ENCODE measurements at regions not wholly inside any gene's neighbourhood (a gene's known extent, or its start where the extent isn't known, plus 50 kb on each side); places are given as distances from the start of the nearest gene placed in this dataset.
A peak's percentile ranks its signal among the peaks of the same experiment; 100 is the strongest.

- DNase-seq: no peak
These were observed 193.2 kb downstream of the IRS2 start for GRCh38 chr13:109593230-109593629.

DNA sequence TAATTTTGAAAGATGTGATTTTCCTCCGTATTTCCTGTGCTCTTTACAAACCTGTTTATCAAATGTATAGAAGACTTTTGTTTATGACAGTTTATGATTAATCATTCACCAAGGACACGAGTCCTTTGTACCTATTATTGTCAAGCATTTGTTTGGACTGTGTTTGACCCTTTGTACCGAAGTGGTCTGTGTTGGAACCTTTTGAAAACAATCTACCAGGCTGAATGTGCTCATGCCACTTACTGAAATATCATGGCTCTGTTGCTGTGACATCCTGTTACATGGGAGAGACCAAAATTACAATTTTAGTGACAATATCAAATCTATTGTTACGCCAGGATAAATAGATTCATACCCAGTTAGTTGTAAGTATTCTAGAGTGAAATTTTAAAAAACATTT, 193.6 kb downstream of the IRS2 start:
- DNase-seq: no peak

- no peak for DNase-seq
These were observed 198.7 kb downstream of the IRS2 start for GRCh38 chr13:109587689-109588088.

DNA sequence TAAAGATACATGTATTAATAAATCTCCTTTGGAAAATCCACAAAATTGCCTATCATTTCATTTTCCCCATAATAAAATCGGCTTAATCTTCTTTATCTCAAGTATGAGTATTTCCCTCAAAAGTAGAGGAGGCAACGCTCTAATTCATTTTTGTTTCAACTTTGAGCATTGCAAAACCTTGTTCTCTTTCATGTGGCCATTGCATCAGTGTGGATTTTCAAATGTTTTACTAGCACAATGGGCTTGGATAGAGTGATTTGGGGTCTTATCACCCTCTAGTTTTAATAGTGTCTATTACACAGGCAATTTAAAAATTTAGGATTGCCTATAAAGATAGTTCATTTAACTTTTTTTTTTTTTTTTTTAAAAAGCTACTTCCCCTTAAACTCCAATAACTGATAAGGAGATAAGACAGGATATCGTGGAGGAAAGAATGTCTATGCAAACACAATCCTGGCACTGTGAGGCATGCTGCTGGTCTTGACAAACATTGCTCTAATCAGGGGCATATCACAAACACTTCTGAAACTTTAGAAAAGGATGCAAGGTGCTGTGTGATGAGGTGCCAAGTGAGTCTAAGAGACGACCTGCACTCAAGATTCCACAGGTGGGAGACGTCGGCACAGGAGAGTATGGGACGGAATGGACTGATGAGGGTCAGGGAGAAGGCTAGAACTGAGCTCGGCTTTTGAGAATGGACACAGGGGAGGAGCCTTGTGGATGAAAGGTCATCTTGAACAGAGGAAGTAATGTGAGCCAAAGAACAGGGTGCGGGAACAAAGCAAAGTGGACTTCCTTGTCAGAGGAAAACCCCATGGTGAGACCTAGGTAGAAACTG, 199.7 kb downstream of the IRS2 start:
- no peak for DNase-seq

DNA sequence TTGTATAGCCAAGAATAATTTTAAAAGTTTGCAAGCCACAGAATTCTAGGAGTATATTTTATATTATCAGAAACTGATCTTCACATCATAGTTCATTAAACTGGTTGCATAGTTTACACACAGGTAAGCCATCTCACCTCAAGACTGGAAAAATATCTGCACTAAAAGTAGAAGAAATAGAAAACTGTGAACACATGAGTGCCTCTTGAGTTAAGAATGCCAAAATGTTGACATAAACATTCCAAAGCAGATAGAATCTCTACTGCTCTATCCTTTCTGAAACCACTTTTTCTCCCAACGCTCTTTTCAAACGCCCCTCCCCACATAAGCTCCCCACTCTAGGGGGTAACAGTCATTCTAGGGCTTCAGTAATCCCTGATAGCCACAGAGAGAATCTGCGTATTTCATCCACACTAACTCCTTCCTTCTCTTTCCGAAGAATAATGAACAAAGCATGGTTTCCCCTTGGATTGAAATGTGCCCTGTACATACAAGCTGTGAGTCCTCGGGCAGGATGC, 201.5 kb downstream of the IRS2 start:
- DNase-seq: no peak

DNA sequence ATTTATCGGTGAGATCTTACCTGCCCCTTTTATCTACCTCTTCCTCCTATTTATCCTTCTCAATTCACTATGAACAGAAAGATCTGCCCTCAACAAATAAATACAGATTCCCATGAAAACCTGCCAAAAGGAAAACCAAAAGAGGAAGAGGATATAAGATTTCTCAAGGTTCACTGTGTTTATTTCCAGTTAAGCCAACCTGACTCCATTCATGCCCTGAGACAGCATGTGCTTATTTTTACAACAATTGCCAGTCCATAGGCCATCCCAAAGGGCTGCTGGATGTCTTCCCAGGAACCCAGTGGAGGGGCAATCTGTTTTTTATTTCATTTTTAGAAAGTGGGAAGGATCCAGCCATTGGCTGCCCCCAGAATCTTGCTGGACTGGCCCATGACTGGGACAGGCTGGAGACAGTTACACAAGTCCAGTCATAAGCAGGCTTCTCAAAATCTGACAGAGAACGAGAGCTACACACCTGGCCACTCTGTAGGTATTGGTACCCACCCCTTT, 209.1 kb downstream of the IRS2 start:
- DNase-seq: no peak

- DNase-seq: no peak
These were observed 210.0 kb downstream of the IRS2 start for GRCh38 chr13:109576331-109576813.

- DNase-seq: no peak
These were observed 210.6 kb downstream of the IRS2 start for GRCh38 chr13:109575821-109576220.

- no peak for DNase-seq
These were observed 214.0 kb downstream of the IRS2 start for GRCh38 chr13:109572389-109572788.

DNA sequence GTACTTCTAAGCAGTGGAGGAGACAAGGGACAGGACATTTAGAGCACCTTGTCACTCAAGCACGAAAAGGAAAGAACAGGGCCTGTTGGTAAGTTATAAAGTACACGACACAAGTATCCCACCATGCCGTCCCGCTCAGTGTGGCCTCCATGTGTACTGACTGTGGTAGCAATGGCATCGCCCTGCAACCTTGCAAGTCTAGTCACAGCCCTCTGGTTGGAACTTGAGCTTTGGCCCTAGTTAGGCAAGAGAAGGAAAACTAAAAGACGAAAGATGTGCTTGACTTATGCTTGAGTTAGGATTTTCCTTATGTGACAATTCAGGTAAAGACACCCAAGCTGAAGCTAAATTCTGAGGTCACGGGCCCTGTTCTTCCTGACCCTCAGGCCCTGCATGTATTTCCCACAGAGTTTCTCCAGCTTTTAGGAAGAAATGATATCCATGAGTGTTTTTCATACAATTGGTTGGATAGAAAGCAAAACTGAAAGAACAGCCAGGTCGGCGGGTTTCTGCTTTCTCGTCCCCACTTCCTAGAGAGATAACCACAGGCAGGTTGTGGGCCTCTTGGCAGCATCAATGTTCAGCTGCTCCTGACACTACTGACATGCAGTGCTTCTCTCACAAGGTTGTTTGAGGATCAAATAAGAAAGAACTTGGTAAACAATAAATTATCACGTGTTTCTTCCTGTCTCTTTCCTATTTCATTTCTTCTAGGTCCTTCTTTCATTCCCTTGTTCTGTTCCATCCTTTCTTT, 216.2 kb downstream of the IRS2 start:
- DNase-seq: peak; percentile 56

GRCh38 chr13:109568339-109568818, 218.0 kb downstream of the IRS2 start:
- DNase-seq: no peak

- no peak for DNase-seq
These were observed 219.1 kb downstream of the IRS2 start for GRCh38 chr13:109567315-109567714.

- DNase-seq: peak; percentile 1
These were observed 220.5 kb downstream of the IRS2 start for GRCh38 chr13:109565877-109566276.

GRCh38 chr13:109548374-109548773, 238.0 kb downstream of the IRS2 start:
- DNase-seq: no peak

GRCh38 chr13:109547942-109548341, 238.4 kb downstream of the IRS2 start:
- DNase-seq: no peak

DNA sequence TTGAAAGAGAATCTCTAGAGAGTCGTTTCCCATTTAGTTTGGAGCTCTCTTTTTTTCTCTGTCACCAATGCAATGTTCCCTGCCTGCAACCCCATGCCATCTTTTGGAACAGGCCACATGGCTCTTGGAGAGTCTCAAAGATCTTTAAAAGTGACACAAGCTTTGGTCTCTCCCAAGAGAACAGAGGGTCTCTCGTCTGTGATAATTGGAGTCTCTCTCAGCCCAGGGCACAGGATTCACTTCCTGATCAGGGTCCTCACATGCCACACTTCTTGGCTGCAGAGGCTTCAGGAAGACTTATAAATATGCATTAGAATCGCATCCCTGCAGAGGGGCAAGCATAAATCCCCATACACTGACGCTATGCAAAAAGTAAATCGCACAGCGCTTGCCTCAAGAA, 240.5 kb downstream of the IRS2 start:
- no peak for DNase-seq

- no peak for DNase-seq
These were observed 245.3 kb downstream of the IRS2 start for GRCh38 chr13:109541081-109541480.

DNA sequence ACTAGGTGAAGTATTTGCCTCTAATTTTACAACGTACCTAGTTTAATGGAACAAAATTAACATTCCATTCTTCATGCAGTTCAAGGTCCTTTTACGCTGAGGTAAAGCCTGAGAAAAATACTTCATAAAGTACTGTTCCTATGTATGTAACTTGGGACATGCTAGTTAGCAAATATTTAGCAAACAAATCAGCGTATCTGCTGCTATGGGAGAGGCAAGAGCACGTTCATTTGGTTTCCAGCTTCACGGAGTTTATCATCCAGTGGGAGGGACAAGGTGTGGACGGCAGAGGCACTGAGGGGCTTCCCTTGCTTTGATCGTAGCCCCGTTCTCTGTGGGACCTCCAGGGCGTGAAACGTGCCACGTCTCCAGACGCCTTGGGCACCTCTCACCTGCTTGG, 248.8 kb downstream of the IRS2 start:
- no peak for DNase-seq

- DNase-seq: no peak
These were observed 253.0 kb downstream of the IRS2 start for GRCh38 chr13:109533350-109533749.

GRCh38 chr13:109529964-109530363, 256.4 kb downstream of the IRS2 start:
- no peak for DNase-seq

- no peak for DNase-seq
These were observed 264.7 kb downstream of the IRS2 start for GRCh38 chr13:109521719-109522118.

GRCh38 chr13:109517517-109517916, 268.9 kb downstream of the IRS2 start:
- DNase-seq: no peak

DNA sequence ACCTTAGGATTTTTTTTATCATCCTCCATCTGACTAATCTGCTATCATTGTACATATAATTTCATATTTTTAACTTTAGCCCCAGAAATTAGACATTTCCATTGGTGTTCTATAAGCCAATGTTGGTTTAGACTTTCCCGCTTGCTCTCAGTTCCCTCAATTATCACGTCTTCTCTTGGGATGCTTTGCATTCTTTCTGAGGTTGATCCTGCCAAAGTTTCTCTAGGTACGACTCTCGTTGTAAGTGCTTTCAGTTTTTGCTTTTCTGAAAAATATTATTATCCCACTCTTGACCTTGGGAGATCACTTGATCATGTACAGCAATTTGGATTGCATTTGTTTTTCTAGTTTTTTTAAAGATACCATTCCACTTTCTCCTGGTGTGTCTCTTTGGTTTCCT, 270.2 kb downstream of the IRS2 start:
- no peak for DNase-seq

GRCh38 chr13:109510013-109510412, 276.4 kb downstream of the IRS2 start:
- DNase-seq: no peak
